ENCODE measurements at regions not wholly inside any gene's neighbourhood (a gene's known extent, or its start where the extent isn't known, plus 50 kb on each side); places are given as distances from the start of the nearest gene placed in this dataset.

- TF ChIP-seq CTCF (conservative IDR thresholded peaks at IDR 0.05; ENCODE audit: low read depth, low read length), result no peak
- no peak overlapping the region for H3K4me3 ChIP-seq (ENCODE audit: low read depth, low read length)
- DNase-seq (ENCODE audit: low read depth), result no peak
Measured at GRCh38 chr2:180905002-180905401, 75.4 kb upstream of the UBE2E3 start.

GRCh38 chr2:180901331-180901730, 79.1 kb upstream of the UBE2E3 start:
- H3K4me3 ChIP-seq (ENCODE audit: low read depth, low read length), result no peak overlapping the region
- DNase-seq (ENCODE audit: low read depth), result no peak
- peak; percentile 4 for TF ChIP-seq CTCF (conservative IDR thresholded peaks at IDR 0.05; ENCODE audit: low read depth, low read length)

GRCh38 chr2:180893752-180894151, 86.7 kb upstream of the UBE2E3 start:
- H3K4me3 ChIP-seq (ENCODE audit: low read depth, low read length), result no peak overlapping the region
- no peak for TF ChIP-seq CTCF (conservative IDR thresholded peaks at IDR 0.05; ENCODE audit: low read depth, low read length)
- no peak for DNase-seq (ENCODE audit: low read depth)

GRCh38 chr2:180892091-180892490, 88.3 kb upstream of the UBE2E3 start:
- TF ChIP-seq CTCF (conservative IDR thresholded peaks at IDR 0.05; ENCODE audit: low read depth, low read length), result no peak
- no peak for DNase-seq (ENCODE audit: low read depth)
- no peak overlapping the region for H3K4me3 ChIP-seq (ENCODE audit: low read depth, low read length)

- DNase-seq (ENCODE audit: low read depth), result no peak
- no peak for TF ChIP-seq CTCF (conservative IDR thresholded peaks at IDR 0.05; ENCODE audit: low read depth, low read length)
- H3K4me3 ChIP-seq (ENCODE audit: low read depth, low read length), result no peak overlapping the region
Measured at GRCh38 chr2:180891360-180891759, 89.0 kb upstream of the UBE2E3 start.

GRCh38 chr2:180890781-180891180, 89.6 kb upstream of the UBE2E3 start:
- no peak for TF ChIP-seq CTCF (conservative IDR thresholded peaks at IDR 0.05; ENCODE audit: low read depth, low read length)
- no peak for DNase-seq (ENCODE audit: low read depth)
- no peak overlapping the region for H3K4me3 ChIP-seq (ENCODE audit: low read depth, low read length)

GRCh38 chr2:180882959-180883358, 97.4 kb upstream of the UBE2E3 start:
- no peak overlapping the region for H3K4me3 ChIP-seq (ENCODE audit: low read depth, low read length)
- DNase-seq (ENCODE audit: low read depth), result no peak
- TF ChIP-seq CTCF (conservative IDR thresholded peaks at IDR 0.05; ENCODE audit: low read depth, low read length), result no peak
